ENCODE measurements at regions not wholly inside any gene's neighbourhood (a gene's known extent, or its start where the extent isn't known, plus 50 kb on each side); places are given as distances from the start of the nearest gene placed in this dataset.

GRCh38 chr14:96149131-96149530 lies 55.5 kb upstream of the BDKRB2 start:
- Histone ChIP-seq H3K27me3 (no peaks in the 10 kb centered on the region), H3K4me3 (no peak overlapping the region), H3K9me3 (no peaks in the 10 kb centered on the region), H3K27ac (no peak overlapping the region), H3K4me1 (peaks cover 0 to 7% (median 6%) of the 10 kb centered on the region in 3 donors), H3K36me3 (no peaks in the 10 kb centered on the region)
- WGBS, 2 donors (ENCODE audit: low coverage in 1 of 2), result 90 to 92% methylated on average over 2 to 3 of the region's 4 CpGs
- ATAC-seq, result no peak
- TF ChIP-seq POLR2A (IDR thresholded peaks at IDR 0.05), result no peak

- no peak overlapping the region for H3K4me3 ChIP-seq
- H3K4me1 ChIP-seq, result peaks cover 0 to 7% (median 6%) of the 10 kb centered on the region in 3 donors
- no peaks in the 10 kb centered on the region for H3K9me3 ChIP-seq
- WGBS, 2 donors (ENCODE audit: low coverage in 1 of 2), result 67 to 100% methylated on average over 1 to 3 of the region's 3 CpGs
- no peaks in the 10 kb centered on the region for H3K36me3 ChIP-seq
- ATAC-seq, result no peak
- no peak overlapping the region for H3K27ac ChIP-seq
- no peaks in the 10 kb centered on the region for H3K27me3 ChIP-seq
- TF ChIP-seq POLR2A (IDR thresholded peaks at IDR 0.05) (no peak), EP300 (IDR thresholded peaks at IDR 0.05) (no peak), POLR2AphosphoS5 (IDR thresholded peaks at IDR 0.05) (no peak), CTCF (IDR thresholded peaks at IDR 0.05) (no peak)
These were observed 54.4 kb upstream of the BDKRB2 start for GRCh38 chr14:96150214-96150613.

- Histone ChIP-seq H3K27me3 (no peaks in the 10 kb centered on the region), H3K4me1 (peaks cover 0 to 4% (median 3%) of the 10 kb centered on the region in 3 donors), H3K4me3 (no peak overlapping the region), H3K9me3 (no peaks in the 10 kb centered on the region), H3K36me3 (no peaks in the 10 kb centered on the region), H3K27ac (no peak overlapping the region)
- ATAC-seq, result no peak
- no peak for TF ChIP-seq EP300 (IDR thresholded peaks at IDR 0.05)
- no peak for TF ChIP-seq CTCF (IDR thresholded peaks at IDR 0.05)
- TF ChIP-seq POLR2AphosphoS5 (IDR thresholded peaks at IDR 0.05), result no peak
- TF ChIP-seq POLR2A (IDR thresholded peaks at IDR 0.05), result no peak
- WGBS, 2 donors (ENCODE audit: low coverage in 1 of 2), result 30 to 71% methylated on average over 3 to 8 of the region's 13 CpGs
These were observed 53.4 kb upstream of the BDKRB2 start for GRCh38 chr14:96151242-96151641.

GRCh38 chr14:96153003-96153402 lies 51.6 kb upstream of the BDKRB2 start:
- no peak for ATAC-seq
- Histone ChIP-seq H3K9me3 (no peaks in the 10 kb centered on the region), H3K27me3 (no peaks in the 10 kb centered on the region), H3K36me3 (no peaks in the 10 kb centered on the region), H3K4me3 (no peak overlapping the region), H3K4me1 (no peaks in the 10 kb centered on the region), H3K27ac (no peak overlapping the region)
- TF ChIP-seq EP300 (IDR thresholded peaks at IDR 0.05) (no peak), POLR2AphosphoS5 (IDR thresholded peaks at IDR 0.05) (no peak), POLR2A (IDR thresholded peaks at IDR 0.05) (no peak), CTCF (IDR thresholded peaks at IDR 0.05) (no peak)
- WGBS, 2 donors (ENCODE audit: low coverage in 1 of 2), result 77 to 92% methylated on average over 2 to 3 of the region's 3 CpGs

Data from gastroesophageal sphincter (tissue), 4 donors.